DOHH2 (cell line): ENCODE measurements at regions not wholly inside any gene's neighbourhood (a gene's known extent, or its start where the extent isn't known, plus 50 kb on each side); places are given as distances from the start of the nearest gene placed in this dataset.

Experiments used
- H3F3A ChIP-seq: fragments of 200-600 bp; sonication (generic), shearing (Covaris generic); 2 replicates; pipeline ENCODE4 v1.6.0; 2016; ENCODE audit warnings: antibody characterized with exemption, mild to moderate bottlenecking; ENCODE audit not compliant: control insufficient read depth, insufficient read depth
- H3K27ac ChIP-seq: fragments of 200-600 bp; sonication (generic); 2 replicates; pipeline ENCODE4 v1.5.1; 2014; ENCODE audit warnings: low read depth, mild to moderate bottlenecking, low read length, moderate library complexity
- H3K27me3 ChIP-seq: fragments of 200-600 bp; sonication (generic); 2 replicates; pipeline ENCODE4 v1.6.1; 2014; ENCODE audit warnings: mild to moderate bottlenecking, low read length, mixed read lengths; ENCODE audit not compliant: control insufficient read depth
- H3K36me3 ChIP-seq: fragments of 200-600 bp; sonication (generic); 2 replicates; pipeline ENCODE4 v1.6.1; 2014; ENCODE audit warnings: mild to moderate bottlenecking, low read length, moderate library complexity, mixed read lengths; ENCODE audit not compliant: control insufficient read depth
- H3K4me1 ChIP-seq: fragments of 200-600 bp; sonication (generic); 2 replicates; pipeline ENCODE4 v1.6.1; 2014; ENCODE audit warnings: mild to moderate bottlenecking, low read length, mixed read lengths; ENCODE audit not compliant: control insufficient read depth
- H3K4me2 ChIP-seq: fragments of 200-600 bp; sonication (generic); 2 replicates; pipeline ENCODE4 v1.6.0; 2014; ENCODE audit warnings: mild to moderate bottlenecking, low read length, moderate library complexity
- H3K4me3 ChIP-seq: fragments of 200-600 bp; sonication (generic); 2 replicates; pipeline ENCODE4 v1.5.1; 2014; ENCODE audit warnings: mild to moderate bottlenecking, low read length, mixed read lengths
- H3K79me2 ChIP-seq: fragments of 200-600 bp; sonication (generic); 2 replicates; pipeline ENCODE4 v1.6.1; 2014; ENCODE audit warnings: mild to moderate bottlenecking, low read length, mixed read lengths; ENCODE audit not compliant: control insufficient read depth
- H3K9me2 ChIP-seq: fragments of 200-600 bp; sonication (generic); replicated peaks from 2 replicates; pipeline ENCODE4 v1.6.1; 2014; ENCODE audit warnings: mild to moderate bottlenecking, low read length, mixed read lengths; ENCODE audit not compliant: control insufficient read depth
- H3K9me3 ChIP-seq: fragments of 200-600 bp; sonication (generic); 2 replicates; pipeline ENCODE4 v1.6.1; 2014; ENCODE audit warnings: antibody characterized with exemption, low read length, mixed read lengths; ENCODE audit not compliant: control insufficient read depth, insufficient read depth
- H4K20me1 ChIP-seq: fragments of 200-600 bp; sonication (generic); 2 replicates; pipeline ENCODE4 v1.6.0; 2014; ENCODE audit warnings: low read depth, mild to moderate bottlenecking, antibody characterized with exemption, low read length, moderate library complexity; ENCODE audit not compliant: control insufficient read depth, insufficient read depth
- EZH2phosphoT487 ChIP-seq: fragments of 200-600 bp; sonication (generic); IDR thresholded peaks from 2 replicates; pipeline ENCODE4 v1.6.1; 2017; ENCODE audit warnings: borderline replicate concordance, mild to moderate bottlenecking, antibody characterized with exemption, low read length, moderate library complexity, mixed read lengths
- TF ChIP-seq, protein P1 (sequence below): fragments of 200-600 bp; sonication (generic); IDR thresholded peaks from one replicate; pipeline ENCODE4 v1.5.1; 2014; ENCODE audit warnings: antibody characterized with exemption, mild to moderate bottlenecking, low read depth, low read length; ENCODE audit not compliant: poor library complexity, severe bottlenecking

DNA sequence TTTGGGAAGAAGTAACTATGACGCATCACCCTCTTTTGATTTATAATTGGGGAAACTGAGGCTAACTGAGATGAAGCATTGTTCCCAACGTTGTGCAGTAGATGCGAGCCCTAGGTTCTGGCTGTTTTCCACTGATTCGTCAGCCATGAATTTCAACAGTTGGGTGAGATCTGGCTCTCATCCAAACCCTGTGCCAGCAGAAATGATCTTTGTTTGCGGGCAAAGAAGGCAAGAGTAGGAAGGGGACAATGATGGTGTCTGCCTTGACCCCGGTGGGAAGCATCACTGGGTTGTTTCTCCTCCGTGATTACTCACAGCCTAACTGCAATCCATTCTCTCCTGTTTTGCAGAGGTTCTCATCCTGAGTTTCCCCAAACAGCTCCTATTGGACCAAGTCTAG lies 142.3 kb downstream of the MIS18A start:
- no peaks in the 10 kb centered on the region for H3K79me2 ChIP-seq
- no peaks in the 10 kb centered on the region for H3K9me3 ChIP-seq
- no peak overlapping the region; the same call in 1 of the 2 replicates for H3K4me2 ChIP-seq
- no peaks in the 10 kb centered on the region for H4K20me1 ChIP-seq
- TF ChIP-seq, protein P1, sequence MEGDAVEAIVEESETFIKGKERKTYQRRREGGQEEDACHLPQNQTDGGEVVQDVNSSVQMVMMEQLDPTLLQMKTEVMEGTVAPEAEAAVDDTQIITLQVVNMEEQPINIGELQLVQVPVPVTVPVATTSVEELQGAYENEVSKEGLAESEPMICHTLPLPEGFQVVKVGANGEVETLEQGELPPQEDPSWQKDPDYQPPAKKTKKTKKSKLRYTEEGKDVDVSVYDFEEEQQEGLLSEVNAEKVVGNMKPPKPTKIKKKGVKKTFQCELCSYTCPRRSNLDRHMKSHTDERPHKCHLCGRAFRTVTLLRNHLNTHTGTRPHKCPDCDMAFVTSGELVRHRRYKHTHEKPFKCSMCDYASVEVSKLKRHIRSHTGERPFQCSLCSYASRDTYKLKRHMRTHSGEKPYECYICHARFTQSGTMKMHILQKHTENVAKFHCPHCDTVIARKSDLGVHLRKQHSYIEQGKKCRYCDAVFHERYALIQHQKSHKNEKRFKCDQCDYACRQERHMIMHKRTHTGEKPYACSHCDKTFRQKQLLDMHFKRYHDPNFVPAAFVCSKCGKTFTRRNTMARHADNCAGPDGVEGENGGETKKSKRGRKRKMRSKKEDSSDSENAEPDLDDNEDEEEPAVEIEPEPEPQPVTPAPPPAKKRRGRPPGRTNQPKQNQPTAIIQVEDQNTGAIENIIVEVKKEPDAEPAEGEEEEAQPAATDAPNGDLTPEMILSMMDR, result no peak
- TF ChIP-seq EZH2phosphoT487, result no peak
- H3K4me1 ChIP-seq, result peaks cover 27% of the 10 kb centered on the region
- no peaks in the 10 kb centered on the region for H3F3A ChIP-seq
- no peaks in the 10 kb centered on the region for H3K36me3 ChIP-seq
- H3K9me2 ChIP-seq, result no peaks in the 10 kb centered on the region
- H3K27me3 ChIP-seq, result peaks cover 8% of the 10 kb centered on the region
- H3K4me3 ChIP-seq, result no peak overlapping the region
- H3K27ac ChIP-seq, result no peak overlapping the region

DNA sequence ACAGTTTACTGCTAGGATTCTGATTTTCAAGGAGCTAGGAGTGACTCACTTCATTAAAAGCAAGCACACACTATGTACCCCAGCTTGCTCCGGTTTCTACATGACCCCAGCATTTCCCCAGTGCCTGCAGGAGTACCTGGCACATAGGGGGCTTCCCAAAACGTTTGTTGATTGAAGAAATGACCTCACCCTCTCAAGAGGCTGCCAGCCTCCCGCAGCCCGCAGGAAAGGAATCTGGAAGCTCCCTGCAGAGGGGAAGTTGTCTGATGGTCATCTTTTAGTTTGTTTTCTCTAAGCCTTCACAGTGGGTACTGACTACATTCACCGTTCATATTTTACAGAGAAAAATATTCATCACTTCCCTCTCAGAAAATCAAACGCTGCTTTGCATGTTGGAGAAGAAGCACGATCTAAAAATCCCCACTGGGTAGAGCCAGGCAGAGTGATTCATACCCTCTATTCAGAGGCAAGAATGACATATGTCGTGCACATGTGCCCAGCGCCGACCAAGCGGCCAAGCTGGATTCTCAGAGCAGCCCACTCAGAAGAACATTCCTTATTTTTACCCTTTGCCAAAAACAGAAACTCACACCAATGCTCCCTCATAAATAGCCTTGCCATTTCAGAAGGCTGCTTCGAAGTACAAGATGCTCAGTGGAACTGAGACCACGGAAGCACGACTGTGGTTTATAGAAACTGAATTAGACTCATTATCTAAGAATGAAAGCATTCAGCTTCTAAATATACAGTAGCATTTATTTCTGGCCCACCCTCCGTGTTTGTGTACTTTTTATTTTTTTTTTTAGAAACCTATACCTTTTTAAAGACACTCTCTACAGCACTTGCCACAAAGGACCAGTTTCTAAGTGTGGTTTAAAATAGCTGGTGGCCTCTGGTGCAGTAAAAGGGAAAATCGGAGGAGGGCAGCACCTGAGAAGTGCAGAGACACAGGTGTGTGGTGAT lies 143.2 kb downstream of the MIS18A start:
- TF ChIP-seq, protein P1, result no peak
- TF ChIP-seq EZH2phosphoT487, result no peak
- no peak overlapping the region for H3K27ac ChIP-seq

DNA sequence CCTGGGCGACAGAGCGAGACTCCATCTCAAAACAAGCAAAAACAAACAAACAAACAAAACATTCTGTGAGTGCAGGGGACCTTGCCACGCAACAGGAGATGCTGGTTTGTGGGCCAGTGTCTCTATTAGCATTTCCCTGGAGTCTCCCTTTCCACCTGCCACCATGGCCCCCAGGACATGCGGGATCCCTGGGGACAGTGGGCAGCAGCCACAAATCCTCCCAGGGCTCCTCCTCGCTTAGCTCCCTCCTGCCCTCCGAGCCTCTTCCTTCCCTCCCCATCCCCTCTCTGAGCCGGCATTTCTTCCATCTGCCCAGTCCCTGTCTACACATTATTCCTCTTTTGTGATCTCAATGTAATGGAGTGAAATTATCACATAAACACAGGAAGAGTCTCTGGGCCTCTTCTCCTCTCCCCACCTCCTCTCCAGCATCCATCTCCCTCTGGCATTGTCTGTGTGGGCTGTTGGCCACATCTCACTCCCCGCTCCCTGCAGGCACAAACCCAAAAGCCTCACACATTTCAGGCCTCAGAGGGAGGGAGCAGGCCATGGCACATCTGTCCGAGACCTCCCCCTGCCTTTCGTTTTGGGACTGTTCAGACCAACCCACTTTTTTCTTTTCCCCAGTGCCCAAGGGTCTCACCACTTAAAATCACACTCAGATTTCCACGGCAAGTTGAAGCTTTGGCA lies 144.3 kb downstream of the MIS18A start:
- TF ChIP-seq, protein P1, result no peak
- TF ChIP-seq EZH2phosphoT487, result no peak
- H3F3A ChIP-seq, result no peaks in the 10 kb centered on the region
- H3K4me3 ChIP-seq, result no peak overlapping the region
- no peaks in the 10 kb centered on the region for H3K9me3 ChIP-seq
- no peaks in the 10 kb centered on the region for H3K36me3 ChIP-seq
- H3K9me2 ChIP-seq, result no peaks in the 10 kb centered on the region
- no peak overlapping the region for H3K4me2 ChIP-seq
- no peaks in the 10 kb centered on the region for H4K20me1 ChIP-seq
- no peak overlapping the region for H3K27ac ChIP-seq
- peaks cover 8% of the 10 kb centered on the region for H3K27me3 ChIP-seq
- no peaks in the 10 kb centered on the region for H3K79me2 ChIP-seq
- peaks cover 27% of the 10 kb centered on the region for H3K4me1 ChIP-seq

More for the DNA sequence above, 143.2 kb downstream of the MIS18A start:
- Histone ChIP-seq H3K36me3 (no peaks in the 10 kb centered on the region), H4K20me1 (no peaks in the 10 kb centered on the region), H3F3A (no peaks in the 10 kb centered on the region), H3K9me3 (no peaks in the 10 kb centered on the region), H3K4me1 (peaks cover 27% of the 10 kb centered on the region), H3K4me3 (no peak overlapping the region), H3K4me2 (0 out of 2 replicates have a peak overlapping the region, but pooled peaks have one; percentile 16), H3K9me2 (no peaks in the 10 kb centered on the region), H3K27me3 (peaks cover 8% of the 10 kb centered on the region), H3K79me2 (no peaks in the 10 kb centered on the region)
